GM21717 (cell line): ENCODE measurements at regions not wholly inside any gene's neighbourhood (a gene's known extent, or its start where the extent isn't known, plus 50 kb on each side); places are given as distances from the start of the nearest gene placed in this dataset.
"Not testable (repeated sequence)": the region's sequence is repeated elsewhere in the genome, so short reads cannot be mapped to it uniquely, and the experiment has no call there.

Experiments
- ATAC-seq: cut with Tn5 transposase; IDR thresholded peaks from one replicate; pipeline ENCODE4 v1.9.1; 2021; ENCODE audit warnings: mild to moderate bottlenecking, moderate library complexity; ENCODE audit not compliant: unreplicated experiment

GRCh38 chr3:59245300-59245858 lies 195.6 kb upstream of the CFAP20DC start:
- no peak for ATAC-seq

- no peak for ATAC-seq
Measured at GRCh38 chr3:59244343-59244742, 194.5 kb upstream of the CFAP20DC start.

GRCh38 chr3:59243476-59243875 lies 193.7 kb upstream of the CFAP20DC start:
- no peak for ATAC-seq

GRCh38 chr3:59240666-59241255 lies 190.9 kb upstream of the CFAP20DC start:
- ATAC-seq = no peak

GRCh38 chr3:59237121-59237520 lies 187.3 kb upstream of the CFAP20DC start:
- ATAC-seq = no peak

- peak; percentile 64 for ATAC-seq
Measured at GRCh38 chr3:59235634-59236012, 185.8 kb upstream of the CFAP20DC start.

GRCh38 chr3:59234884-59235633 lies 185.2 kb upstream of the CFAP20DC start:
- no peak for ATAC-seq

- ATAC-seq = not testable (repeated sequence)
Measured at GRCh38 chr3:59230379-59230778, 180.6 kb upstream of the CFAP20DC start.

GRCh38 chr3:59213860-59214259 lies 164.0 kb upstream of the CFAP20DC start:
- no peak for ATAC-seq

- ATAC-seq = peak; percentile 77
Measured at GRCh38 chr3:59212128-59212779, 162.4 kb upstream of the CFAP20DC start.

- no peak for ATAC-seq
Measured at GRCh38 chr3:59210260-59210659, 160.4 kb upstream of the CFAP20DC start.

- no peak for ATAC-seq
Measured at GRCh38 chr3:59192473-59192872, 142.6 kb upstream of the CFAP20DC start.

- ATAC-seq = no peak
Measured at GRCh38 chr3:59191651-59192050, 141.8 kb upstream of the CFAP20DC start.

GRCh38 chr3:59189939-59190338 lies 140.1 kb upstream of the CFAP20DC start:
- ATAC-seq = no peak

- no peak for ATAC-seq
Measured at GRCh38 chr3:59189526-59189925, 139.7 kb upstream of the CFAP20DC start.

- no peak for ATAC-seq
Measured at GRCh38 chr3:59186725-59187124, 136.9 kb upstream of the CFAP20DC start.

- ATAC-seq = no peak
Measured at GRCh38 chr3:59185591-59186369, 136.0 kb upstream of the CFAP20DC start.

- no peak for ATAC-seq
Measured at GRCh38 chr3:59180006-59180405, 130.2 kb upstream of the CFAP20DC start.

GRCh38 chr3:59178698-59179097 lies 128.9 kb upstream of the CFAP20DC start:
- ATAC-seq = no peak

- ATAC-seq = no peak
Measured at GRCh38 chr3:59171491-59171890, 121.7 kb upstream of the CFAP20DC start.

GRCh38 chr3:59170166-59170565 lies 120.3 kb upstream of the CFAP20DC start:
- not testable (repeated sequence) for ATAC-seq
